CD14-positive monocyte (primary cell): ENCODE measurements at regions not wholly inside any gene's neighbourhood (a gene's known extent, or its start where the extent isn't known, plus 50 kb on each side); places are given as distances from the start of the nearest gene placed in this dataset.

Source experiments
- DNase-seq, 3 donors: peaks; one replicate each; pipeline ENCODE4 v3.0.0-alpha.2; 2011 to 2022
- H2AFZ ChIP-seq: 2 replicates; pipeline ENCODE4 v1.6.0; 2012; ENCODE audit warnings: mild to moderate bottlenecking, low read depth, low read length, inconsistent platforms; ENCODE audit not compliant: insufficient read depth, poor library complexity, severe bottlenecking
- H3K27ac ChIP-seq, 2 donors: 1 replicate in 1 of 2; 2 replicates in 1 of 2; pipeline ENCODE4 v1.5.1; 2012 to 2013; ENCODE audit warnings: low read length in 2 of 2, control low read depth in 1 of 2, inconsistent platforms in 1 of 2, low read depth in 1 of 2, mild to moderate bottlenecking in 1 of 2
- H3K27me3 ChIP-seq, 2 donors: one replicate each; pipeline versions ENCODE4 v1.6.0 to v1.6.1; 2011 to 2013; ENCODE audit warnings: low read length in 2 of 2; ENCODE audit not compliant: control insufficient read depth in 2 of 2, insufficient read depth in 2 of 2
- H3K36me3 ChIP-seq, 2 donors: replicated peaks in 1 of 2; 1 replicate in 1 of 2; 2 replicates in 1 of 2; pipeline versions ENCODE4 v1.5.1 to v1.6.1; 2012 to 2013; ENCODE audit warnings: low read length in 2 of 2, control low read depth in 1 of 2, inconsistent platforms in 1 of 2, mild to moderate bottlenecking in 1 of 2; ENCODE audit not compliant: insufficient read depth in 2 of 2, control insufficient read depth in 1 of 2
- H3K4me1 ChIP-seq, 2 donors: 1 replicate in 1 of 2; 2 replicates in 1 of 2; pipeline versions ENCODE4 v1.5.1 to v1.6.1; 2012 to 2013; ENCODE audit warnings: low read length in 2 of 2, control low read depth in 1 of 2, inconsistent platforms in 1 of 2, mild to moderate bottlenecking in 1 of 2, moderate library complexity in 1 of 2; ENCODE audit not compliant: insufficient read depth in 2 of 2, control insufficient read depth in 1 of 2
- H3K4me2 ChIP-seq: replicated peaks from 2 replicates; pipeline ENCODE3; 2012; ENCODE audit warnings: low read length, moderate library complexity, mild to moderate bottlenecking; ENCODE audit not compliant: poor library complexity, severe bottlenecking; ENCODE audit errors: extremely low read depth
- H3K4me3 ChIP-seq, 3 experiments: fragments of 200-600 bp in 1 of 3; sonication (generic) in 1 of 3; replicated peaks in 1 of 3; 1 replicate in 2 of 3; 2 replicates in 1 of 3; pipeline ENCODE4 v1.5.1; 2011 to 2013; ENCODE audit warnings: low read length in 3 of 3, mild to moderate bottlenecking in 3 of 3, control low read depth in 2 of 3, low read depth in 2 of 3, inconsistent platforms in 1 of 3, moderate library complexity in 1 of 3
- H3K79me2 ChIP-seq: 2 replicates; pipeline ENCODE4 v1.6.0; 2012; ENCODE audit warnings: mild to moderate bottlenecking, control low read depth, inconsistent platforms, low read length, moderate library complexity; ENCODE audit not compliant: insufficient read depth
- H3K9ac ChIP-seq: 2 replicates; pipeline ENCODE4 v1.6.0; 2017; ENCODE audit warnings: low read length, mild to moderate bottlenecking; ENCODE audit not compliant: insufficient read depth, poor library complexity, severe bottlenecking
- H3K9me3 ChIP-seq, 2 donors: replicated peaks in 1 of 2; 1 replicate in 1 of 2; 2 replicates in 1 of 2; pipeline versions ENCODE4 v1.5.1 to v1.6.1; 2012 to 2013; ENCODE audit warnings: low read length in 2 of 2, control low read depth in 1 of 2; ENCODE audit not compliant: control insufficient read depth in 1 of 2, insufficient read depth in 1 of 2
- H4K20me1 ChIP-seq: 2 replicates; pipeline ENCODE4 v1.6.0; 2012; ENCODE audit warnings: mild to moderate bottlenecking, low read length, control low read depth, moderate library complexity; ENCODE audit not compliant: insufficient read depth
- H3K27ac Mint-ChIP-seq, 7 donors: one replicate each; pipeline ENCODE4 v1.8.0; 2020; ENCODE audit warnings: mild to moderate bottlenecking in 7 of 7, mixed read lengths in 7 of 7, moderate library complexity in 6 of 7, inconsistent platforms in 2 of 7
- H3K27me3 Mint-ChIP-seq, 3 donors: one replicate each; pipeline ENCODE4 v1.8.0; 2021 to 2022; ENCODE audit warnings: low read depth in 3 of 3, mild to moderate bottlenecking in 3 of 3, mixed read lengths in 3 of 3, moderate library complexity in 3 of 3, inconsistent platforms in 1 of 3
- H3K36me3 Mint-ChIP-seq, 2 donors: one replicate each; pipeline ENCODE4 v1.8.0; 2020; ENCODE audit warnings: mixed read lengths in 2 of 2, inconsistent platforms in 1 of 2, mild to moderate bottlenecking in 1 of 2
- H3K4me1 Mint-ChIP-seq: one replicate; pipeline ENCODE4 v1.8.0; 2020; ENCODE audit warnings: mild to moderate bottlenecking, mixed read lengths
- H3K4me3 Mint-ChIP-seq, 2 donors: one replicate each; pipeline ENCODE4 v1.8.0; 2020; ENCODE audit warnings: mild to moderate bottlenecking in 2 of 2, mixed read lengths in 2 of 2, moderate library complexity in 1 of 2
- H3K9me3 Mint-ChIP-seq, 7 donors: one replicate each; pipeline ENCODE4 v1.8.0; 2020 to 2022; ENCODE audit warnings: mixed read lengths in 7 of 7, mild to moderate bottlenecking in 6 of 7, moderate library complexity in 6 of 7, inconsistent platforms in 2 of 7
- CTCF ChIP-seq: fragments of 200-600 bp; IDR thresholded peaks from one replicate; pipeline ENCODE4 v1.8.0; 2022; ENCODE audit warnings: antibody characterized with exemption, mild to moderate bottlenecking
- WGBS: methylation state at CpG from one replicate; pipeline ENCODE4 v1.1.5; 2013; ENCODE audit warnings: missing lambda C conversion rate; ENCODE audit not compliant: insufficient coverage; 5-methylcytosine and 5-hydroxymethylcytosine counted together
- intact Hi-C, 2 donors: fragments of 100-400 bp; cut with micrococcal nuclease; formaldehyde crosslinking; loops; one replicate each; pipeline versions ENCODE4 v1.15.0 to v1.15.1; 2023

- TF ChIP-seq CTCF, result no peak
These were observed 317.4 kb downstream of the STIM2 start for GRCh38 chr4:27178061-27178460.

GRCh38 chr4:27181693-27182092 lies 321.1 kb downstream of the STIM2 start:
- Mint-ChIP-seq H3K4me1 (no peaks in the 10 kb centered on the region), H3K4me3 (no peak overlapping the region), H3K27ac (no peak overlapping the region), H3K27me3 (peaks cover 0 to 4% (median 0%) of the 10 kb centered on the region in 3 donors), H3K9me3 (no peaks in the 10 kb centered on the region), H3K36me3 (no peaks in the 10 kb centered on the region)
- WGBS, result 80% methylated on average over 1 of the region's 4 CpGs
- intact Hi-C loops, result no loop called here
- Histone ChIP-seq H3K79me2 (no peaks in the 10 kb centered on the region), H2AFZ (no peak overlapping the region), H3K4me3 (no peak overlapping the region), H3K4me1 (no peaks in the 10 kb centered on the region), H3K27ac (no peak overlapping the region), H3K4me2 (no peak overlapping the region), H3K27me3 (no peaks in the 10 kb centered on the region), H3K9ac (no peak overlapping the region), H3K36me3 (no peaks in the 10 kb centered on the region), H4K20me1 (no peaks in the 10 kb centered on the region), H3K9me3 (no peaks in the 10 kb centered on the region)
- DNase-seq, result no peak
- no peak for TF ChIP-seq CTCF

More at GRCh38 chr4:27178061-27178460, 317.4 kb downstream of the STIM2 start:
- Histone ChIP-seq H3K9me3 (no peaks in the 10 kb centered on the region), H3K36me3 (no peaks in the 10 kb centered on the region), H4K20me1 (no peaks in the 10 kb centered on the region), H3K9ac (no peak overlapping the region), H3K27me3 (no peaks in the 10 kb centered on the region), H3K27ac (no peak overlapping the region), H2AFZ (no peak overlapping the region), H3K4me2 (no peak overlapping the region), H3K79me2 (no peaks in the 10 kb centered on the region), H3K4me1 (no peaks in the 10 kb centered on the region), H3K4me3 (no peak overlapping the region)
- no peaks in the 10 kb centered on the region for H3K4me1 Mint-ChIP-seq
- intact Hi-C loops, result no loop called here
- H3K9me3 Mint-ChIP-seq, result peaks cover 0 to 4% (median 0%) of the 10 kb centered on the region in 7 donors
- H3K4me3 Mint-ChIP-seq, result no peak overlapping the region
- no CpG with 5 or more reads among the region's 2 CpGs for WGBS
- H3K27ac Mint-ChIP-seq, result no peak overlapping the region
- peaks cover 0 to 4% (median 0%) of the 10 kb centered on the region in 3 donors for H3K27me3 Mint-ChIP-seq
- DNase-seq, result no peak
- H3K36me3 Mint-ChIP-seq, result no peaks in the 10 kb centered on the region
